K562 (cell line): ENCODE measurements at regions not wholly inside any gene's neighbourhood (a gene's known extent, or its start where the extent isn't known, plus 50 kb on each side); places are given as distances from the start of the nearest gene placed in this dataset.

Experiments used
- ATAC-seq: fragments of 200-7000 bp; cut with Tn5 transposase; 3 replicates; pipeline ENCODE4 v1.9.1; 2020; ENCODE audit warnings: moderate library complexity
- BruUV-seq: library from RNA; stranded (reverse); fragments of 400-500 nt; replicated peaks from 2 replicates; lab custom pipeline; 2021; lab: Mats Ljungman, UMichigan
- CTCF ChIA-PET: fragments of 300-600 bp; formaldehyde crosslinking; extraction: SDS; loops from one replicate; lab custom pipeline; 2021; ENCODE audit warnings: low intra/inter-chr PET ratio; lab: Yijun Ruan, JAX
- POLR2A ChIA-PET: fragments of 300-600, 350-650 bp; sonication (Branson Sonifier 250); formaldehyde crosslinking; extraction: SDS; loops from one replicate; lab custom pipeline; 2021; ENCODE audit warnings: antibody characterized with exemption, inconsistent platforms; lab: Yijun Ruan, JAX
- DNase-seq, 4 experiments: peaks; one replicate each; pipeline versions ENCODE4 v3.0.0 to v3.0.0-alpha.2; 2011 to 2018; ENCODE audit warnings: low spot score in 3 of 4, mixed read lengths in 3 of 4; ENCODE audit errors: extremely low read depth in 1 of 4
- FAIRE-seq: peaks from 2 replicates; lab custom pipeline; 2011; peaks lifted over from hg19 to GRCh38; lab: Jason Lieb, UNC
- H2AFZ ChIP-seq: 2 replicates; pipeline ENCODE4 v1.6.0; 2011; ENCODE audit warnings: low read depth, low read length, control low read depth, inconsistent platforms
- H3K27ac ChIP-seq: fragments of 200-600 bp; 3 replicates; pipeline ENCODE4 v1.8.0; 2011; ENCODE audit warnings: low read depth, mild to moderate bottlenecking, control low read depth, inconsistent platforms, low read length, moderate library complexity, mixed read lengths; ENCODE audit errors: extremely low read depth
- H3K27me3 ChIP-seq, 2 experiments: fragments of 300-600 bp in 1 of 2; 2 replicates in 1 of 2; 3 replicates in 1 of 2; pipeline versions ENCODE4 v1.6.0 to v1.8.0; 2011; ENCODE audit warnings: inconsistent platforms in 2 of 2, low read length in 2 of 2, mild to moderate bottlenecking in 1 of 2, mixed read lengths in 1 of 2, moderate library complexity in 1 of 2; ENCODE audit not compliant: control insufficient read depth in 2 of 2, insufficient read depth in 2 of 2
- H3K36me3 ChIP-seq: fragments of 300-600 bp; 3 replicates; pipeline ENCODE4 v1.8.0; 2011; ENCODE audit warnings: mild to moderate bottlenecking, low read length, inconsistent platforms; ENCODE audit not compliant: control insufficient read depth, insufficient read depth
- H3K4me1 ChIP-seq, 2 experiments: fragments of 200-600 bp in 1 of 2; replicated peaks in 1 of 2; 2 replicates in 1 of 2; 3 replicates in 1 of 2; pipeline versions ENCODE4 v1.5.1 to v1.8.0; 2011; ENCODE audit warnings: inconsistent platforms in 2 of 2, low read length in 2 of 2, mild to moderate bottlenecking in 1 of 2, mixed read lengths in 1 of 2, moderate library complexity in 1 of 2; ENCODE audit not compliant: control insufficient read depth in 2 of 2, insufficient read depth in 2 of 2
- H3K4me2 ChIP-seq: 2 replicates; pipeline ENCODE4 v1.6.1; 2011; ENCODE audit warnings: low read length, control low read depth, inconsistent platforms, mixed read lengths; ENCODE audit not compliant: insufficient read depth
- H3K4me3 ChIP-seq: fragments of 200-600 bp; sonication (generic), shearing (Covaris generic); 2 replicates; pipeline ENCODE4 v1.5.1; 2016; ENCODE audit warnings: control low read depth, inconsistent platforms
- H3K79me2 ChIP-seq: fragments of 200-600 bp; 3 replicates; pipeline ENCODE4 v1.8.0; 2011; ENCODE audit warnings: low read length, inconsistent platforms; ENCODE audit not compliant: control insufficient read depth, insufficient read depth
- H3K9ac ChIP-seq, 2 experiments: 2 replicates each; pipeline versions ENCODE4 v1.6.0 to v1.6.1; 2011; ENCODE audit warnings: low read depth in 2 of 2, low read length in 2 of 2, control low read depth in 1 of 2, inconsistent platforms in 1 of 2, mild to moderate bottlenecking in 1 of 2, mixed read lengths in 1 of 2; ENCODE audit not compliant: insufficient read depth in 1 of 2
- H3K9me1 ChIP-seq: one replicate; pipeline ENCODE4 v1.6.0; 2011; ENCODE audit warnings: inconsistent platforms, mild to moderate bottlenecking, low read length, moderate library complexity; ENCODE audit not compliant: control insufficient read depth, insufficient read depth
- H3K9me3 ChIP-seq: replicated peaks from 2 replicates; pipeline ENCODE4 v1.5.1; 2011; ENCODE audit warnings: low read depth, low read length, inconsistent platforms; ENCODE audit not compliant: control insufficient read depth, insufficient read depth
- H4K20me1 ChIP-seq: replicated peaks from 2 replicates; pipeline ENCODE4 v1.6.1; 2011; ENCODE audit warnings: low read length, inconsistent platforms, mixed read lengths; ENCODE audit not compliant: control insufficient read depth, insufficient read depth
- ARHGAP35 ChIP-seq: fragments of 450-650 bp; IDR thresholded peaks from 2 replicates; pipeline ENCODE4 v1.6.1; 2018; ENCODE audit not compliant: partially characterized antibody
- KDM4B ChIP-seq, 2 experiments: fragments of 450-650 bp in 1 of 2; sonication (generic) in 1 of 2; IDR thresholded peaks; 2 replicates each; pipeline ENCODE4 v1.6.1; 2016 to 2017; ENCODE audit warnings: borderline replicate concordance in 2 of 2, antibody characterized with exemption in 1 of 2, low read depth in 1 of 2, mild to moderate bottlenecking in 1 of 2
- PHF20 ChIP-seq: fragments of 450-650 bp; IDR thresholded peaks from 2 replicates; pipeline ENCODE4 v1.6.1; 2018; ENCODE audit not compliant: partially characterized antibody
- SMAD1 ChIP-seq: fragments of 150-350 bp; IDR thresholded peaks from 2 replicates; pipeline ENCODE4 v1.6.1; 2014; ENCODE audit warnings: low read length, low read depth; ENCODE audit not compliant: partially characterized antibody
- ZBTB40 ChIP-seq, 2 experiments: fragments of 450-650 bp in 1 of 2; sonication (generic) in 1 of 2; formaldehyde crosslinking in 1 of 2; IDR thresholded peaks; 2 replicates each; pipeline versions ENCODE4 v1.7.1 to v1.9.0; 2016 to 2022; ENCODE audit warnings: inconsistent platforms in 1 of 2, mild to moderate bottlenecking in 1 of 2, missing genetic modification reagents in 1 of 2
- WGBS: fragments of 100-300 bp; shearing (Covaris generic); methylation state at CpG from one replicate; pipeline ENCODE4 v1.1.6; 2016; ENCODE audit warnings: low coverage, mixed read lengths; ENCODE audit not compliant: insufficient coverage; ENCODE audit errors: missing lambda C conversion rate; 5-methylcytosine and 5-hydroxymethylcytosine counted together
- in situ Hi-C: fragments of 300-500 bp; cut with MboI; formaldehyde crosslinking; loops from 4 replicates; pipeline ENCODE4 v1.15.0; 2018; ENCODE audit warnings: inconsistent platforms, mixed read lengths
- intact Hi-C: fragments of 100-400 bp; cut with micrococcal nuclease; formaldehyde crosslinking; loops from 2 replicates; pipeline ENCODE4 v1.14.2; 2022

DNA sequence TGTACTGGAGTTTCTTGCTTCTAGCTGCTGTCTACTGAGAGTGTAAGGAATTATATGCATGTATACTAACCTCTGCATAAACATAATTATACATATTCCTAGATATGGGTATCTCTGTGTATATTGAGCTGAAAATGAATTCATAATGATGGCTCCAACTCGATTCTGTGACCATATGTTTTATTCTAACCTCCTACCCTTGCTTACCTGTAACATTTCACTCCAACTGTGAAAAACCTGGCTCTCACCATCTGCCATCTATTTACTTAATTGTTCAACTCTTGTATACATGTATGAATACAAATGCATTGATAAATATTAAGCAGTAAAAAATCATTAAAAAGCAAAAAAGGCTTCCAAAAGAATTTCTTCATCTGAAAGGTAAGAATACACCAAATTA lies 1729.5 kb upstream of the SPRY2 start:
- no peak for ATAC-seq
- no peak for TF ChIP-seq PHF20
- TF ChIP-seq ARHGAP35 = no peak
- TF ChIP-seq SMAD1 = no peak
- no peaks in the 10 kb centered on the region for H3K4me1 ChIP-seq
- POLR2A ChIA-PET = no interaction called here
- no peaks in the 10 kb centered on the region for H3K79me2 ChIP-seq
- no peak overlapping the region for H2AFZ ChIP-seq
- 0% methylated on average over 1 of the region's 1 CpG for WGBS
- H3K9me1 ChIP-seq = no peaks in the 10 kb centered on the region
- no peak for DNase-seq
- H3K4me3 ChIP-seq = no peak overlapping the region
- no peak overlapping the region for H3K9ac ChIP-seq
- H3K27me3 ChIP-seq = no peaks in the 10 kb centered on the region
- no peak overlapping the region for H3K4me2 ChIP-seq
- in situ Hi-C loops (no loop called here), intact Hi-C loops (no loop called here)
- H4K20me1 ChIP-seq = no peaks in the 10 kb centered on the region
- no TSS peak for BruUV-seq
- CTCF ChIA-PET = no interaction called here
- no peaks in the 10 kb centered on the region for H3K36me3 ChIP-seq
- H3K9me3 ChIP-seq = no peaks in the 10 kb centered on the region
- FAIRE-seq = no peak
- H3K27ac ChIP-seq = no peak overlapping the region

GRCh38 chr13:82062772-82063171 lies 1721.8 kb upstream of the SPRY2 start:
- no peak for FAIRE-seq
- no peaks in the 10 kb centered on the region for H3K9me1 ChIP-seq
- ChIA-PET CTCF (no interaction called here), POLR2A (no interaction called here)
- no peak for DNase-seq
- H3K36me3 ChIP-seq = no peaks in the 10 kb centered on the region
- H3K9ac ChIP-seq = no peak overlapping the region
- ATAC-seq = no peak
- no peak overlapping the region for H3K4me2 ChIP-seq
- no peak overlapping the region for H3K4me3 ChIP-seq
- no peaks in the 10 kb centered on the region for H3K79me2 ChIP-seq
- BruUV-seq = no TSS peak
- WGBS = 0% methylated on average over 4 of the region's 4 CpGs
- intact Hi-C loops = no loop called here
- in situ Hi-C loops = no loop called here
- no peaks in the 10 kb centered on the region for H3K9me3 ChIP-seq
- H4K20me1 ChIP-seq = no peaks in the 10 kb centered on the region
- H2AFZ ChIP-seq = no peak overlapping the region
- H3K27ac ChIP-seq = no peak overlapping the region
- no peaks in the 10 kb centered on the region for H3K27me3 ChIP-seq
- H3K4me1 ChIP-seq = no peaks in the 10 kb centered on the region
- no peak for TF ChIP-seq ZBTB40 (IDR thresholded peaks at IDR 0.05)
- TF ChIP-seq ZBTB40 (CRISPR knock-in tag; IDR thresholded peaks at IDR 0.05) = no peak
- TF ChIP-seq KDM4B (IDR thresholded peaks at IDR 0.05; ENCODE audit: borderline replicate concordance in 2 of 2, low read depth in 1 of 2) = no peak
